Colonic mucosa (tissue), 4 donors: ENCODE measurements at regions not wholly inside any gene's neighbourhood (a gene's known extent, or its start where the extent isn't known, plus 50 kb on each side); places are given as distances from the start of the nearest gene placed in this dataset.

Experiments used
- DNase-seq: peaks from one replicate; pipeline ENCODE4 v3.0.0-alpha.2; 2020
- H3K27ac ChIP-seq: fragments of 200-600 bp; one replicate; pipeline ENCODE4 v1.8.0; 2021
- H3K27me3 ChIP-seq: fragments of 200-600 bp; one replicate; pipeline ENCODE4 v1.8.0; 2021
- H3K36me3 ChIP-seq: fragments of 200-600 bp; one replicate; pipeline ENCODE4 v1.8.0; 2021
- H3K4me1 ChIP-seq: fragments of 200-600 bp; one replicate; pipeline ENCODE4 v1.8.0; 2021; ENCODE audit warnings: mild to moderate bottlenecking
- H3K4me3 ChIP-seq: fragments of 200-600 bp; one replicate; pipeline ENCODE4 v1.8.0; 2021
- H3K9ac ChIP-seq, 2 donors: one replicate each; pipeline ENCODE4 v1.7.0; 2013; ENCODE audit warnings: control low read depth in 2 of 2, low read depth in 2 of 2, low read length in 2 of 2
- H3K9me3 ChIP-seq: fragments of 200-600 bp; one replicate; pipeline ENCODE4 v1.8.0; 2021
- intact Hi-C: fragments of 100-400 bp; cut with DNase I; formaldehyde crosslinking; loops from one replicate; pipeline ENCODE4 v1.14.1; 2022
- TF ChIP-seq, protein P1 (sequence below): fragments of 200-600 bp; IDR thresholded peaks from one replicate; pipeline ENCODE4 v1.8.0; 2022; ENCODE audit warnings: antibody characterized with exemption, mild to moderate bottlenecking
- donor health status: healthy.
- donor health status: DM: no; HTN: no; CAD: no.
- donor health status: DM: no; HTN: no; CAD: no.

- TF ChIP-seq, protein P1, sequence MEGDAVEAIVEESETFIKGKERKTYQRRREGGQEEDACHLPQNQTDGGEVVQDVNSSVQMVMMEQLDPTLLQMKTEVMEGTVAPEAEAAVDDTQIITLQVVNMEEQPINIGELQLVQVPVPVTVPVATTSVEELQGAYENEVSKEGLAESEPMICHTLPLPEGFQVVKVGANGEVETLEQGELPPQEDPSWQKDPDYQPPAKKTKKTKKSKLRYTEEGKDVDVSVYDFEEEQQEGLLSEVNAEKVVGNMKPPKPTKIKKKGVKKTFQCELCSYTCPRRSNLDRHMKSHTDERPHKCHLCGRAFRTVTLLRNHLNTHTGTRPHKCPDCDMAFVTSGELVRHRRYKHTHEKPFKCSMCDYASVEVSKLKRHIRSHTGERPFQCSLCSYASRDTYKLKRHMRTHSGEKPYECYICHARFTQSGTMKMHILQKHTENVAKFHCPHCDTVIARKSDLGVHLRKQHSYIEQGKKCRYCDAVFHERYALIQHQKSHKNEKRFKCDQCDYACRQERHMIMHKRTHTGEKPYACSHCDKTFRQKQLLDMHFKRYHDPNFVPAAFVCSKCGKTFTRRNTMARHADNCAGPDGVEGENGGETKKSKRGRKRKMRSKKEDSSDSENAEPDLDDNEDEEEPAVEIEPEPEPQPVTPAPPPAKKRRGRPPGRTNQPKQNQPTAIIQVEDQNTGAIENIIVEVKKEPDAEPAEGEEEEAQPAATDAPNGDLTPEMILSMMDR: no peak
- no peaks in the 10 kb centered on the region for H3K27me3 ChIP-seq
- no peak for DNase-seq
- H3K27ac ChIP-seq: no peak overlapping the region
- no peaks in the 10 kb centered on the region for H3K9me3 ChIP-seq
- H3K36me3 ChIP-seq: no peaks in the 10 kb centered on the region
- no peaks in the 10 kb centered on the region for H3K4me1 ChIP-seq
- no peak overlapping the region for H3K4me3 ChIP-seq
- no peak overlapping the region for H3K9ac ChIP-seq
- intact Hi-C loops: no loop called here
These were observed 393.3 kb upstream of the CYRIA start for GRCh38 chr2:17058772-17059402.

DNA sequence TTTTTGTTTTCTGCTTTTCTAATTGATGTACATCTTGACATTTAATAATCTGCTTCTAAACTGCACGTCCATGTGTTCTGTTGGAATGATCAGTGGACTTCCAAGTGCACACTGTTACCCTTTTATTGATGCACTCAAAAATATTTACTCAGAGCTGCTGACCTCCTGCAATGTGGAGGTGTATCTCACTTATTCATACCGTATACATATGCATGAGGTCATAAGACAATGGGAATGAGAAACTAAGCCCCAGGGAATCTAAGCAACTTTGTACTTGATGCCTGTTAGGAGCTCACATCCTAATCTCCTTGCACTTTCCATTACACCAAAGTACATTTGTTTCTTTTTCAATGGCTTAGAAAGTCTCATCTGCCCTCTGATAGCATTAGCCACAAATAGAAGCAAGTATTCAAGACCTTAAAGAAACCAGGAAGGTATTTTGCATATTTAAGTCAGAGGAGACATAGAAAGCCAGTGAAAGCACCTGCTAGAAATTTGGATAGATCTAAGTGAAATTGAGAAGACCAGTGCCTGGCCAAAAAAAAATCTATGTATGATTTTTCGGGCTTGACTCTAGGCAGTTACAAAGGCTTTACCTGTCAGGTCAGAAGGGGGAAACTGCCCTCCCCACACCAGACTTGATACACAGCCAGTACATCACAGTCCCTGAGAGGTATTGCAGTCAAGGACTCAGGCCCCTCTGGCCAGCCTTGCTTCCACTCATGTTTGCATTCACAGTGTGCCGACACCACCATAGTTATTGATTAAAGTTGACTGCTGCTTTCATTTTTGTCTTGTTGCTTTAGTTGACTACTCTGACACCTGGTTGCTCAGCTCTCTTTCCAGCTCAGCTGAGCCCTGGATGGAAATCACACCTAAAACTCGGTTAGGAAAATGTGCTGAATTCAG, 391.7 kb upstream of the CYRIA start:
- TF ChIP-seq, protein P1: no peak
- Histone ChIP-seq H3K27ac (no peak overlapping the region), H3K9me3 (no peaks in the 10 kb centered on the region), H3K4me1 (no peaks in the 10 kb centered on the region), H3K27me3 (no peaks in the 10 kb centered on the region), H3K9ac (no peak overlapping the region), H3K4me3 (no peak overlapping the region), H3K36me3 (no peaks in the 10 kb centered on the region)
- intact Hi-C loops: no loop called here
- DNase-seq: no peak

DNA sequence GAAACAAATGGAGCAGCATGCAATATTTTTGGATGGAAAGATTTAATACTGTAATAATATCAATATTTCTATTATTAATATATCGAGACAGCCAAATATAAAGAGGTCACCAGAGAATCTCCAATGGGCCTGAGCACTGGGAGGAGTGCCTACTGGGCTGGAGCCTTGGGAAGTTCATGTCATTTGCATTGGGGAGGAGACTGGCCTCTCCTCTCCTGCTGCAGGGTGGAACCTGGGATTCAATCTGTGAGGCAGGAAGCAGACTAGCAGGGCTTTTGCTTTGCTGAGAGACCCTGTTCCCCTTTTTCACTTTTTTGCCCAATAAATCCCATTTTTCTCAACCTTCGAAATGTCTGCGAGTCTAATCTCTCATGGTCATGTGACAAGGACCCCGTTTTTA, 390.6 kb upstream of the CYRIA start:
- no peaks in the 10 kb centered on the region for H3K9me3 ChIP-seq
- no peaks in the 10 kb centered on the region for H3K27me3 ChIP-seq
- intact Hi-C loops: no loop called here
- H3K9ac ChIP-seq: no peak overlapping the region
- H3K4me1 ChIP-seq: no peaks in the 10 kb centered on the region
- TF ChIP-seq, protein P1: no peak
- no peak for DNase-seq
- H3K4me3 ChIP-seq: no peak overlapping the region
- no peaks in the 10 kb centered on the region for H3K36me3 ChIP-seq
- H3K27ac ChIP-seq: no peak overlapping the region

DNA sequence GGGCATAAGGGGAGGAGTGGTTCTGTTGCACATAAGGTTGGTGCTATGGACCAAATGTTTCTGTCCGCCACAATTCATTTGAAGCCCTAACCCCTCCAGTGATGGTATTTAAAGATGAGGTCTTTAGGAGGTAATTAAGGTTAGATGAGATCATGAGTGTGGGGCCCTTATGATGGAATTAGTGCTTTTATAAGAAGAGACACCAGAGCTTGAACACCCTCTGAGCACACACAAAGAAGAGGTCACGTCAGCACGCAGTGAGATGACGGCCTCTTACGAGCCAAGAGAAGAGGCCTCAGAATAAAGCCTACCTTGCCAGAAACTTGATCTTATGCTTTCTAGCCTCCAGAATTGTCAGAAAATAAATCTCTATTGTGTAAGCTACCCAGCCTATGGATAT, 386.4 kb upstream of the CYRIA start:
- intact Hi-C loops: no loop called here
- H3K27ac ChIP-seq: no peak overlapping the region
- no peak overlapping the region for H3K4me3 ChIP-seq
- no peaks in the 10 kb centered on the region for H3K4me1 ChIP-seq
- TF ChIP-seq, protein P1: no peak
- H3K9ac ChIP-seq: no peak overlapping the region
- H3K36me3 ChIP-seq: no peaks in the 10 kb centered on the region
- H3K9me3 ChIP-seq: no peaks in the 10 kb centered on the region
- DNase-seq: no peak
- H3K27me3 ChIP-seq: no peaks in the 10 kb centered on the region

DNA sequence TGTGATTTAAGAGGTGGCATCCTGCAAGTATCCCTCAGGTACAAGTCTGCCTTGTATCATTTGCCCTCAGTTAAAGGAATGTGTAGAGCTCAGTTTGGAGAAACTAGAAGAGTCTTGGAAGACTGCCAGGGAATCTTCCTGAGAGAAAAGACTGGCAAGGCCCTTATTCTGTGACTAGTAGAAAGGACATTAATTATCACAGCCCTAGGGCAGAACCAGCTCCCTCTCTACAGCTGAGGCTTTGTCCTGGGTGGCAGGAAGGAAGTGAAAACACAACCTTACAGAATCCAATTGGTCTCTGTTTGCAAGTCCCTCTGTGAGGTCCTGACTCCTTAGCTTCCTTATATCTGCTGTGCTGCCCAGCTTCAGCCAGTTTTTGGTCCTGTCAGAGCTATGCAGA, 385.9 kb upstream of the CYRIA start:
- Histone ChIP-seq H3K27ac (no peak overlapping the region), H3K9ac (no peak overlapping the region), H3K36me3 (no peaks in the 10 kb centered on the region), H3K4me1 (no peaks in the 10 kb centered on the region), H3K27me3 (no peaks in the 10 kb centered on the region), H3K9me3 (no peaks in the 10 kb centered on the region), H3K4me3 (no peak overlapping the region)
- DNase-seq: no peak
- intact Hi-C loops: no loop called here
- TF ChIP-seq, protein P1: no peak
